ENCODE measurements at regions not wholly inside any gene's neighbourhood (a gene's known extent, or its start where the extent isn't known, plus 50 kb on each side); places are given as distances from the start of the nearest gene placed in this dataset.

GRCh38 chr5:143574236-143574635 is 170.8 kb upstream of the NR3C1 start:
- no peaks in the 10 kb centered on the region for H3K36me3 Mint-ChIP-seq (ENCODE audit: low read depth)
- H3K4me1 Mint-ChIP-seq = no peaks in the 10 kb centered on the region
- no peaks in the 10 kb centered on the region for H3K9me3 Mint-ChIP-seq
- ATAC-seq (replicated peaks) = no peak
- no peak overlapping the region for H3K4me3 Mint-ChIP-seq
- no peak overlapping the region for H3K27ac Mint-ChIP-seq
- peaks cover 11% of the 10 kb centered on the region for H3K27me3 Mint-ChIP-seq

DNA sequence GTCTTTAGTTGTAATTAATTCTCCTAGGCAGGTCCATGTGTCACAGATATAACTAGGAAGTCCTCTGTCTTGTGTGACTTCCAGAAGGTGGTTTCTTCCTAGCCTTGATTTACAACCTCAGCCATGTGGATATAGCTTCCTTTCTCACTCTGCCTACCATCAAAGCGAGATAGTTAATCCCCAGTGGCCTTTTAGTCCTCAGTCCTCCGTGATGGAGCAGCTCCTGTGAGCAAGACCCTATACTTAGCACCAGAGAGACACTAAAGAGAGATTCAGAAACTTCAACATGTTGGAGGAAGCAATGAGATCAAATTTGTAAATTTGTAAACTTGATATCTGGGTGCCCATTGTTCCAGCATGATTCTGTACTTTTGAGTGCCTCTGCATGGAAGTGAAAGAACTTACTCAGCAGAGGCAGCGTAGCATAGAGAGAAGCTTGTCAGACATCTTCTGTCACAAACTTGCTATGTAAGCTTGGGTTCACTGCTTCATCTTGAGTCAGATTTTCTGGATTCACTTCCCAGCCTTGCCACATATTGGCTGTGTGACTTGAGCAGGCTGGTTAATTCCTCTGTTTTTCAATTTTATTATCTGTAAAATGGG is 170.2 kb upstream of the NR3C1 start:
- no peaks in the 10 kb centered on the region for H3K9me3 Mint-ChIP-seq
- no peaks in the 10 kb centered on the region for H3K36me3 Mint-ChIP-seq (ENCODE audit: low read depth)
- no peaks in the 10 kb centered on the region for H3K4me1 Mint-ChIP-seq
- peak; percentile 38 for ATAC-seq (replicated peaks)
- peaks cover 11% of the 10 kb centered on the region for H3K27me3 Mint-ChIP-seq
- no peak overlapping the region for H3K4me3 Mint-ChIP-seq
- no peak overlapping the region for H3K27ac Mint-ChIP-seq

DNA sequence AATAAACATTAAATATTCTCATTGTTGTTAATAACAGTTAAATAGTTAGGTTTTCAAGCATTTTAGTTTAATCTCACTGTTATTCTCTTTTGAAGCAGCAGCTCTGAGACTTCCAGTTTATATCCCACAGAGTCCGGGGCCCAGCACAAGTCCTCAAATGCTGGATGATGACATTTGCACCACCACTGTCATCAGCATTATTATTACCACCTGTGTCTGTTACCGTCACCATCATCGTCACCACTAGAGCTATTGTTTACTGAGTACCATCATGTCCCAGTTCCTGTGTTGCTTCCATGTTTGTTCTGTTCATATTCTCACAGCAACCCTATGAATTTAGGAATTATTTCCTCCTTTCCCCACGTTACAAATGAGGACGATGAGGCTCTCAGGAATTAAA is 169.2 kb upstream of the NR3C1 start:
- Mint-ChIP-seq H3K9me3 (no peaks in the 10 kb centered on the region), H3K4me1 (no peaks in the 10 kb centered on the region), H3K27me3 (peaks cover 11% of the 10 kb centered on the region), H3K27ac (no peak overlapping the region), H3K36me3 (ENCODE audit: low read depth) (no peaks in the 10 kb centered on the region), H3K4me3 (no peak overlapping the region)
- no peak for ATAC-seq (replicated peaks)

DNA sequence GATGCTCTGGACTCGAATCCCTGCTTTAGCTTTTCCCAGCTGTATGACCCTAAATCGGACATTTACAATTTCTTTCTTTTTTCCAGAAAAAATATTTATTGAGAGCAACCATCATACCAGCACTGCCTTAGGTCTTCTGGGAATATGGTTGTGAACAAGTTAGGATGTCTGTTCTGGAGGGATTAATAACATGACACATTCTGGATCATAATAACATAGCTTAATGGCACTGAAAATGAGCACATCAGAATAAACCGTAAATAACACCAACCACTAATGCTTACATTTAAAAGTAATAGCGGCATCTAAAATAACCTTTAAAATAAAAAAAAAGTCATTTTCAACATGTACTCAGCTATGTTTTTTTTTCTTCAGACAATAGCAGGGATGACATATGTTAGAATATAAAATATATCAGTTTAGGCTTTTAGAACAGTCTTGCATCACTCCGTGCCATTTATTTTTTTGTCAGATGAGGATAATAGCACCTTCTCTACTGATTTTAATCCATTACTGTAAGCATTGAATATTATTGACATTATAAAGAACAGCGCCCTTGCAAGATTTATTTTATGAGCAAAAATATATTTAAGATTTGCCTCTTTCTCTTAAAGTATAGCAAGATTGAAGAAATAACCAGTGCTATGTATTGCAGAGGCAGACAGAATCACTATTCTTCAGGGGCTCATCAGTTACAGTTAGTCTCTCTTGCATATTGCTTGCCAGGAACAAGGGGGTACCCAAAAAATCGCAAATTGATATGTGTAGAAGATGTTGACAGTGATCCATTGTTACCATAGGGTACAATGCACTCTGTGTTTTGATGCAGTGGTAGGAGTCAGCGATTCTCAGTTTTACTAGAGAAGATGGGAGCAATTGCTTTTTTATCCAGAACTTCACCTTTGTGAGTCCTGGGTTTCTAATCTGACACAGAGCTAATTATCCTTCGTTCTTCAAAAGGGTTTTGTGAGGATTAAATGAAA is 168.4 kb upstream of the NR3C1 start:
- no peaks in the 10 kb centered on the region for H3K36me3 Mint-ChIP-seq (ENCODE audit: low read depth)
- H3K9me3 Mint-ChIP-seq = no peaks in the 10 kb centered on the region
- H3K4me3 Mint-ChIP-seq = no peak overlapping the region
- no peak overlapping the region for H3K27ac Mint-ChIP-seq
- no peak for ATAC-seq (replicated peaks)
- no peaks in the 10 kb centered on the region for H3K4me1 Mint-ChIP-seq
- peaks cover 11% of the 10 kb centered on the region for H3K27me3 Mint-ChIP-seq

- Mint-ChIP-seq H3K4me3 (no peak overlapping the region), H3K27me3 (peaks cover 11% of the 10 kb centered on the region), H3K4me1 (no peaks in the 10 kb centered on the region), H3K27ac (no peak overlapping the region), H3K36me3 (ENCODE audit: low read depth) (no peaks in the 10 kb centered on the region), H3K9me3 (no peaks in the 10 kb centered on the region)
- ATAC-seq (replicated peaks) = no peak
Observed at GRCh38 chr5:143570989-143571388, 167.5 kb upstream of the NR3C1 start.

DNA sequence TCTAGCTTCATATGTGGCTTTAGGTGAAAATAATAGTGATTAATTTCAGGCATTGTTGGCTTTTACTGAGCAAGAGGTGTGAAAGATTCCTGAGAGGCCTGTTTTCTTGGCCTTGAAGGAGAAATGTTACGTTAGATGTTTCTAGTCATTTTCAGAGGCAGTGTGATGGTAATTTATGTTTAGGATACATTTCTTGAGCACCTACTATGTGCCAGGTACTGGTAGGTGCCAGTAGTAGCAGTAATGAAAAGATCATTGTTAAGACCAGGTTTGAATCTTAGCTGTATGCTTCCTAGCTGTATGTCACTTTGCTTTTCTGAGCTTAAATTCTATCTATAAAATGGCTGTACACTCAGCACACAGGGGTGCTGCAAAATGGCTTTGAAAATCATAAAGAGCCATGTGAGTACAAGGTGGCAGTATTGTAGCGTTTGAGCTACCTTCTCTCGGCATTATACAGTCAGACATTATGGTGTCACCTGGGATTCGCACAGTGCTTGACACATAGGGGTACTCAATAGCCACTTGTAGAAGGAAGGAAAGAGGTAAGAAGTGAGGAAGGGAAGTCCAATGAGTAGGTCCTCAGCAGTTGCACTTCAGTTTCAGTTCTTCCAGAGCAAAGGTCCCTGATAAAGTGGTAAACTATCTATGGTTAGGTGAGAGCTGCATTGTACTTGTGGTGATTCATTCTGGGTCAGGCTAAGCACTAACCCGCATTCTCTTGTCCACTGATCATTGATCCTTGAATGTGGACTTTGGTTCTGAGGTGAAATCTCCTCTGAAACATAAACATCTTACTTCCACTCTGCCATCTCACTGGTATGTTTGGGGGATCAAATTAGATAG is 166.5 kb upstream of the NR3C1 start:
- H3K9me3 Mint-ChIP-seq = no peaks in the 10 kb centered on the region

GRCh38 chr5:143569213-143569701 is 165.8 kb upstream of the NR3C1 start:
- ATAC-seq (replicated peaks) = no peak
- no peak overlapping the region for H3K4me3 Mint-ChIP-seq
- no peaks in the 10 kb centered on the region for H3K36me3 Mint-ChIP-seq (ENCODE audit: low read depth)
- H3K9me3 Mint-ChIP-seq = no peaks in the 10 kb centered on the region
- H3K4me1 Mint-ChIP-seq = no peaks in the 10 kb centered on the region
- H3K27ac Mint-ChIP-seq = no peak overlapping the region
- H3K27me3 Mint-ChIP-seq = peaks cover 3% of the 10 kb centered on the region

More for the DNA sequence above, 166.5 kb upstream of the NR3C1 start:
- ATAC-seq (replicated peaks) = no peak
- Mint-ChIP-seq H3K4me1 (no peaks in the 10 kb centered on the region), H3K4me3 (no peak overlapping the region), H3K36me3 (ENCODE audit: low read depth) (no peaks in the 10 kb centered on the region), H3K27ac (no peak overlapping the region), H3K27me3 (peaks cover 8% of the 10 kb centered on the region)

DNA sequence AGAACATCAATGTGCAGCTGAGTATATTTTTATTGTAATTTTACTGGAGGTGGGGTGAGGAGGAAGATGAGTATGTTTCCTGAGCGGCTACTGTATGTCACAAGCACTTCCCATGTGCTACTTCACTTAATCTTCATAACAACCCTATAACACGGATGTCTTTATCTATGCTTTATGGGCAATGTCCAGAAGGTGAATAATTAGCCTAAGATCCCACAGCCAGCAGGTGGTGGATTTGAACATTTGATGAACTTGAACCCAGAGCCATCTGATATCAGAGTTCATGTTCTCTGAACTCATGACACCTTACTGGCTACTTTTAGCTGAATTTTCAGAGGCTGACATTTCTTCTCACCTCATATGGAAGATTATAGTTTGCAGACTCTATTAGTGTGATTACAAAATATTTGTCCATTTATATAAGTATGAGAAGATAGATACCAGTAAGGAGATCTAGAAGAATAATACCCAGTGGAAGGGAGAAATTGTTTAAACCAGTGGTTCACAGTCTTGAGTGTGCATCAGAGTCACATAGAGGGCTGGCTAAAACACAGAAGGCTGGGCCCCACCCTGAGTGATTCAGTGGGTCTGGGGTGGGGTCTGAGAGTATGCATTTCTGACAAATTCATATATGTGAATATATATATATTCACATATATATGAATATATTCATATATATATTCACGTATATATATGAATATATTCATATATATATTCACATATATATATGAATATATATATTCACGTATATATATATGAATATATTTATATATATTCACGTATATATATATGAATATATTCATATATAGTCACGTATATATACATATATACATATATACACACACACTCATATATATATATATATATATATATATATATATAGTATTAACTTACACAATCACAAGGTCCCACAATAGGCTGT is 164.4 kb upstream of the NR3C1 start:
- Mint-ChIP-seq H3K4me1 (no peaks in the 10 kb centered on the region), H3K27me3 (peaks cover 3% of the 10 kb centered on the region), H3K27ac (no peak overlapping the region), H3K36me3 (ENCODE audit: low read depth) (no peaks in the 10 kb centered on the region), H3K4me3 (no peak overlapping the region), H3K9me3 (no peaks in the 10 kb centered on the region)
- no peak for ATAC-seq (replicated peaks)

DNA sequence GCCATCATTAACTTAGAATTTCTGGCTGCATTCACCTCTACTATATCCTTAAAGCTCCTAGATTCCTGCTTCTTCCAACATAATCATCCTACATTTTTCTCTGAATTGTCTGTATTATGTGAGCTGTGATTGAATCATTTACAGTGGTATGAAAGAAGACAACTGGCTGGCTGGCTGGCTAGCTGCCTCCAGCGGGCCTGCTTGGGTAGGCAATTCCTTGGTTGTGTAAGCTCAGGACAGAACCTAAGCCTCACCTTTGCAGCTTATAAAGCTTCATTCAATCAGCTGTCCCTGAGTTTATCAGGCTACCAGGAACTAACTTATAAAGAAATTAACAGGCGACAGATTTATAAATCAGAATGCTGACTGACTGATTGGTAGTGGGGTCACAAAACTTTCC is 162.7 kb upstream of the NR3C1 start:
- H3K4me1 Mint-ChIP-seq = no peaks in the 10 kb centered on the region
- no peak for ATAC-seq (replicated peaks)
- no peak overlapping the region for H3K4me3 Mint-ChIP-seq
- H3K27me3 Mint-ChIP-seq = peaks cover 3% of the 10 kb centered on the region
- H3K9me3 Mint-ChIP-seq = no peaks in the 10 kb centered on the region
- H3K27ac Mint-ChIP-seq = no peak overlapping the region
- no peaks in the 10 kb centered on the region for H3K36me3 Mint-ChIP-seq (ENCODE audit: low read depth)

- Mint-ChIP-seq H3K4me1 (no peaks in the 10 kb centered on the region), H3K4me3 (no peak overlapping the region), H3K9me3 (no peaks in the 10 kb centered on the region), H3K27ac (no peak overlapping the region), H3K36me3 (ENCODE audit: low read depth) (no peaks in the 10 kb centered on the region), H3K27me3 (no peaks in the 10 kb centered on the region)
- peak; percentile 47 for ATAC-seq (replicated peaks)
Observed at GRCh38 chr5:143564417-143564816, 160.9 kb upstream of the NR3C1 start.

GRCh38 chr5:143562935-143563334 is 159.4 kb upstream of the NR3C1 start:
- no peaks in the 10 kb centered on the region for H3K4me1 Mint-ChIP-seq
- H3K36me3 Mint-ChIP-seq (ENCODE audit: low read depth) = no peaks in the 10 kb centered on the region
- ATAC-seq (replicated peaks) = no peak
- no peak overlapping the region for H3K27ac Mint-ChIP-seq
- H3K9me3 Mint-ChIP-seq = no peaks in the 10 kb centered on the region
- no peaks in the 10 kb centered on the region for H3K27me3 Mint-ChIP-seq
- H3K4me3 Mint-ChIP-seq = no peak overlapping the region

DNA sequence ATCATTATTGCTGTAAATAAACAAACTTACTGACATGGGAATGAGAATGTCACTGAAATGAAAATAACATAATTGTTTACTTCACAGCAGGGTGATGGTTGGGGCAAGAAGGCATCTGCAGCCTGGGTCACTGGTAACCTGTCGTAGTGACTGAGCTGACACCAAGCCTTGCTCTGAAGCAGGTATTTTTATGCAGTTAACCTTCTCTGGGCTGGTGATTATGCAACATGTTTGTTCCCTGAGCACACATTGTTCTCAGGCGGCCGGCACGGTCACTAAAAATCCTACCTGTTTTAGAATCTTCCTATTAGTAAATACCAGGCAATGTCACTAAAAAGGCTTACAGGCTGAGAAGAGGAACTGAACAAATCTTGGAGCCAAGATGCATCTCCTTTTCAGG is 157.7 kb upstream of the NR3C1 start:
- H3K27ac Mint-ChIP-seq = no peak overlapping the region
- no peak for ATAC-seq (replicated peaks)
- H3K4me3 Mint-ChIP-seq = no peak overlapping the region
- H3K9me3 Mint-ChIP-seq = no peaks in the 10 kb centered on the region
- no peaks in the 10 kb centered on the region for H3K27me3 Mint-ChIP-seq
- H3K36me3 Mint-ChIP-seq (ENCODE audit: low read depth) = no peaks in the 10 kb centered on the region
- H3K4me1 Mint-ChIP-seq = no peaks in the 10 kb centered on the region

DNA sequence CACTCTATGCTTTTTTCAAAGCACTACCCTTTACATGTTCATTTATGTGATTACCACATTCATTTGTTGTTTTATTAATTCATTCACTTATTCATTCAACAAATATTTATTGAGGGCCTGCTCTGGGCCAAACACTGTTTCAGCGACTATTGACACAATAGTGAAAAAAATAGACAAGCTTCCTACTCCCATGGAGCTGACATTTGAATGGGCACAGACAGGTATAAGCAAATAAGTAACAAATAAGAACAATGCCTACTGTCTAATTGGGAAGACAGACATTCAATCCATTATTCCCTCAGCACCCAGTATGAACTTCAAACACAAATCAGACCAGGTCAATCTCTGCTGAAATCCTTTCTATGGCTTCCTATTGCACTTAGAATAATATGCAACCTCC is 156.9 kb upstream of the NR3C1 start:
- Mint-ChIP-seq H3K4me3 (no peak overlapping the region), H3K36me3 (ENCODE audit: low read depth) (no peaks in the 10 kb centered on the region), H3K27me3 (no peaks in the 10 kb centered on the region), H3K4me1 (no peaks in the 10 kb centered on the region), H3K27ac (no peak overlapping the region), H3K9me3 (no peaks in the 10 kb centered on the region)
- ATAC-seq (replicated peaks) = no peak

Data from activated T-helper 17 cell treated with anti-CD3 and anti-CD28 coated beads, Interleukin-2, amount 50 U/mL, for 72 hours (primary cell).